ENCODE measurements at regions not wholly inside any gene's neighbourhood (a gene's known extent, or its start where the extent isn't known, plus 50 kb on each side); places are given as distances from the start of the nearest gene placed in this dataset.

- TF ChIP-seq ISX (CRISPR knock-in tag; conservative IDR thresholded peaks at IDR 0.05) (no peak), TAF1 (CRISPR knock-in tag; IDR thresholded peaks at IDR 0.05) (no peak), PHF21A (CRISPR knock-in tag; IDR thresholded peaks at IDR 0.05) (no peak), CTCF (CRISPR knock-in tag; IDR thresholded peaks at IDR 0.05) (no peak), RARG (CRISPR knock-in tag; IDR thresholded peaks at IDR 0.05; ENCODE audit: low read depth) (no peak), JUNB (CRISPR knock-in tag; IDR thresholded peaks at IDR 0.05; ENCODE audit: borderline replicate concordance) (no peak), MAZ (IDR thresholded peaks at IDR 0.05; ENCODE audit: borderline replicate concordance, low read depth, low read length) (no peak), MAZ (CRISPR knock-in tag; IDR thresholded peaks at IDR 0.05; ENCODE audit: low read depth) (no peak), EZH2 (conservative IDR thresholded peaks at IDR 0.05; ENCODE audit: low read depth, low read length) (no peak), ETV5 (CRISPR knock-in tag; IDR thresholded peaks at IDR 0.05; ENCODE audit: borderline replicate concordance) (no peak), STAT5B (CRISPR knock-in tag; IDR thresholded peaks at IDR 0.05) (no peak), GMEB1 (CRISPR knock-in tag; IDR thresholded peaks at IDR 0.05; ENCODE audit: borderline replicate concordance) (no peak), MLX (CRISPR knock-in tag; IDR thresholded peaks at IDR 0.05) (no peak)
Measured at GRCh38 chr10:128627811-128628210, 501.6 kb upstream of the MKI67 start.

Measured in HepG2 (cell line).